Naive B cell (primary cell): ENCODE measurements at regions not wholly inside any gene's neighbourhood (a gene's known extent, or its start where the extent isn't known, plus 50 kb on each side); places are given as distances from the start of the nearest gene placed in this dataset.
"Not testable (repeated sequence)": the region's sequence is repeated elsewhere in the genome, so short reads cannot be mapped to it uniquely, and the experiment has no call there.

Experiments
- ATAC-seq, 2 donors: fragments of 150-1000 bp; cut with Tn5 transposase; 2 replicates each; pipeline ENCODE4 v1.10.0; 2021; ENCODE audit warnings: low read depth in 2 of 2, mild to moderate bottlenecking in 2 of 2, moderate library complexity in 2 of 2
- DNase-seq: peaks from one replicate; pipeline ENCODE4 v3.0.0; 2022
- H3K27ac Mint-ChIP-seq, 6 donors: one replicate each; pipeline ENCODE4 v1.8.0; 2020 to 2022; ENCODE audit warnings: mild to moderate bottlenecking in 6 of 6, mixed read lengths in 6 of 6, moderate library complexity in 5 of 6, inconsistent platforms in 2 of 6
- H3K27me3 Mint-ChIP-seq, 3 donors: one replicate each; pipeline ENCODE4 v1.8.0; 2021 to 2022; ENCODE audit warnings: mixed read lengths in 3 of 3, mild to moderate bottlenecking in 1 of 3
- H3K36me3 Mint-ChIP-seq, 2 donors: one replicate each; pipeline ENCODE4 v1.8.0; 2020 to 2022; ENCODE audit warnings: mixed read lengths in 2 of 2, inconsistent platforms in 1 of 2, mild to moderate bottlenecking in 1 of 2
- H3K4me1 Mint-ChIP-seq, 3 donors: one replicate each; pipeline ENCODE4 v1.8.0; 2020 to 2022; ENCODE audit warnings: mixed read lengths in 3 of 3, inconsistent platforms in 1 of 3, mild to moderate bottlenecking in 1 of 3, moderate library complexity in 1 of 3
- H3K4me3 Mint-ChIP-seq, 8 donors: one replicate each; pipeline ENCODE4 v1.8.0; 2020 to 2022; ENCODE audit warnings: mild to moderate bottlenecking in 8 of 8, mixed read lengths in 8 of 8, moderate library complexity in 8 of 8, inconsistent platforms in 2 of 8
- H3K9me3 Mint-ChIP-seq, 7 donors: one replicate each; pipeline ENCODE4 v1.8.0; 2020 to 2022; ENCODE audit warnings: mixed read lengths in 7 of 7, mild to moderate bottlenecking in 5 of 7, inconsistent platforms in 2 of 7, moderate library complexity in 1 of 7

- DNase-seq, result no peak
- ATAC-seq, result no peak
- H3K4me3 Mint-ChIP-seq, result no peak overlapping the region
- no peaks in the 10 kb centered on the region for H3K9me3 Mint-ChIP-seq
- H3K4me1 Mint-ChIP-seq, result no peaks in the 10 kb centered on the region
- H3K27ac Mint-ChIP-seq, result no peak overlapping the region
- no peaks in the 10 kb centered on the region for H3K36me3 Mint-ChIP-seq
- peaks cover 0 to 4% (median 0%) of the 10 kb centered on the region in 3 donors for H3K27me3 Mint-ChIP-seq
Measured at GRCh38 chr14:106216679-106217078, 690.3 kb downstream of the TMEM121 start.

- Mint-ChIP-seq H3K36me3 (no peaks in the 10 kb centered on the region), H3K9me3 (no peaks in the 10 kb centered on the region), H3K27ac (no peak overlapping the region), H3K4me3 (no peak overlapping the region), H3K4me1 (no peaks in the 10 kb centered on the region), H3K27me3 (peaks cover 0 to 6% (median 0%) of the 10 kb centered on the region in 3 donors)
- ATAC-seq, result no peak
- no peak for DNase-seq
Measured at GRCh38 chr14:106218174-106218573, 691.8 kb downstream of the TMEM121 start.

- H3K4me3 Mint-ChIP-seq, result no peak overlapping the region
- H3K27me3 Mint-ChIP-seq, result peaks cover 0 to 6% (median 0%) of the 10 kb centered on the region in 3 donors
- no peak overlapping the region for H3K27ac Mint-ChIP-seq
- DNase-seq (no peak), ATAC-seq (no peak)
- H3K9me3 Mint-ChIP-seq, result no peaks in the 10 kb centered on the region
- H3K36me3 Mint-ChIP-seq, result no peaks in the 10 kb centered on the region
- peaks cover 0 to 11% (median 7%) of the 10 kb centered on the region in 3 donors for H3K4me1 Mint-ChIP-seq
Measured at GRCh38 chr14:106222311-106222710, 695.9 kb downstream of the TMEM121 start.

GRCh38 chr14:106222731-106223130 is 696.3 kb downstream of the TMEM121 start:
- DNase-seq, result no peak
- no peak overlapping the region for H3K4me3 Mint-ChIP-seq
- H3K27ac Mint-ChIP-seq, result no peak overlapping the region
- H3K4me1 Mint-ChIP-seq, result peaks cover 0 to 11% (median 7%) of the 10 kb centered on the region in 3 donors
- no peak for ATAC-seq
- H3K36me3 Mint-ChIP-seq, result no peaks in the 10 kb centered on the region
- no peaks in the 10 kb centered on the region for H3K9me3 Mint-ChIP-seq
- H3K27me3 Mint-ChIP-seq, result peaks cover 0 to 6% (median 0%) of the 10 kb centered on the region in 3 donors

DNA sequence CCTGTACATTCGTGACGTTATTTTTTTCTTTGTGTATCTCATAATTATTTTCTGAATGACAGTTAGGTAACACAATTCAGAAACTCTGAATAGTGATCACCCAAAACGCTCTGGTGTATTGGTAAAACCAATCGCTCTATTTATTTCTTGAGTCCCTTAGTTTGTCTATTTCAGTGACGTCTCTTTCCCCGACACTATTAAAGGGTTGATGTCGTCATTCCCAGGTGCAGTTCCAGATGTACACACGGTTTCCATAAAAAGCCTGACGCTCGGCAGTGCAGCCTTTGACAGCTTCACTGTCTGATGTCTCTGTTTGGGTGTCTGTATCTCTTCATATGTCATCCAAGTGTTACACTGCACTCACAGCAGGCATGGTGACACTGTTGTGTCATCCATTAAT is 701.4 kb downstream of the TMEM121 start:
- no peak overlapping the region for H3K4me3 Mint-ChIP-seq
- H3K36me3 Mint-ChIP-seq, result no peaks in the 10 kb centered on the region
- H3K27me3 Mint-ChIP-seq, result no peaks in the 10 kb centered on the region
- no peaks in the 10 kb centered on the region for H3K9me3 Mint-ChIP-seq
- H3K4me1 Mint-ChIP-seq, result peaks cover 0 to 11% (median 7%) of the 10 kb centered on the region in 3 donors
- H3K27ac Mint-ChIP-seq, result no peak overlapping the region
- DNase-seq, result no peak
- no peak for ATAC-seq

DNA sequence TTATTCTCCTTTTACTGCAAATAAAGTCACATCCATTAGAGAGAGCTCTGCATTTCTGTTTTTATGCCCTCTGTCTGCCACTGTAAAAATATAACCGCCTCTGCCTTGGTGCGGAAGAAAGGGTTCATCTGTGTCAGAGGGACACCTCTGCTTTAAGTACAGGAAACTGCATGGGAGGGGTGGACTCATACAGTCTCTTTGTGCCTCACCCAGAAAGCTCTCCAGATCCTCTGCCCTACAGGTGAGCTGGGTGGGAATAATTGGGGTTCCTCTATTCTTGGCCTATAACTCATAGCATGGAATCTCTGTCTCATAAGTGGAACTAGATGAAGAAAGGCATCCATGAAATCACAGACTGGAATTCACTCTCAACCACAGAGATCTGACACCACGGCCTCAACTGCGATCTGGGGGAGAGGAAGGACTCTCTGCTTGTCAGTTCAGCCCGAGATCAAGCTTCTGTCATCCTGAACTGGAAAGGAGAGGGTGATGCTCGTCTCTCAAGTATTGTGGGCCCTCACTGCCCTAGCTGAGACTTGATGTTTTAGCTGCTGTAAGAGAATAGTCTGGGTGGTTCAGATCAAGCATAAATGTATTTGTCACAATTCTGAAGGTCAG is 702.3 kb downstream of the TMEM121 start:
- peak overlapping the region in 1 of 6 donors; percentile 60 for H3K27ac Mint-ChIP-seq
- H3K4me1 Mint-ChIP-seq, result peaks cover 0 to 11% (median 6%) of the 10 kb centered on the region in 3 donors
- H3K36me3 Mint-ChIP-seq, result no peaks in the 10 kb centered on the region
- no peak for ATAC-seq
- no peak overlapping the region for H3K4me3 Mint-ChIP-seq
- H3K27me3 Mint-ChIP-seq, result no peaks in the 10 kb centered on the region
- no peaks in the 10 kb centered on the region for H3K9me3 Mint-ChIP-seq
- DNase-seq, result no peak

DNA sequence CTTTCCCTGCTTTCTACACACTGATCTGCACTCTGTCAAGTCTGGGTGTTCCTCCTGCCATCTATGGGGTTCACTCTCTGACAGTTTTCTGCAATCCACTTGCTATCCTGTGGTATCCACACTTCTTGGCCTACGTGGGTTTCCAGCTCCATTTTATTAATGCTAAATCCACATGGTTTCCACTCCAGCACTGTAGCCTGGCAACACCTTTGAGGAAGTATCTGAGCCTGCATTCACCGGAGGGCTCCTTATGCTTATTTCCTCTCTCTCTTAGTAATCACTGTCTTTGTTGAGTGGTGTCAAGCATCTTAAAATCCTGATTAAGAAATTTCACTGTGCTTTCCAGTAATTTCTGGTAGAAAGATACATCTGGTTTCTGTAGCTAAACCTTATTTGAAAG is 703.7 kb downstream of the TMEM121 start:
- ATAC-seq (no peak), DNase-seq (no peak)
- Mint-ChIP-seq H3K4me3 (no peak overlapping the region), H3K4me1 (peaks cover 0 to 7% (median 1%) of the 10 kb centered on the region in 3 donors), H3K9me3 (no peaks in the 10 kb centered on the region), H3K27me3 (no peaks in the 10 kb centered on the region), H3K27ac (no peak overlapping the region), H3K36me3 (no peaks in the 10 kb centered on the region)

GRCh38 chr14:106233191-106233590 is 706.8 kb downstream of the TMEM121 start:
- not testable (repeated sequence) for H3K36me3 Mint-ChIP-seq, H3K27me3 Mint-ChIP-seq, H3K27ac Mint-ChIP-seq, ATAC-seq, DNase-seq, H3K9me3 Mint-ChIP-seq, H3K4me3 Mint-ChIP-seq, H3K4me1 Mint-ChIP-seq

- DNase-seq (peak; percentile 19), ATAC-seq (peak in 1 of 2 donors; percentile 53)
- peak overlapping the region in 7 of 8 donors; percentile 63 to 94 (median 76) for H3K4me3 Mint-ChIP-seq
- H3K4me1 Mint-ChIP-seq, H3K36me3 Mint-ChIP-seq, H3K9me3 Mint-ChIP-seq, H3K27me3 Mint-ChIP-seq: not testable (repeated sequence)
- H3K27ac Mint-ChIP-seq, result peak overlapping the region in 1 of 6 donors; percentile 64
Measured at GRCh38 chr14:106234525-106235254, 708.3 kb downstream of the TMEM121 start.

- Mint-ChIP-seq H3K9me3 (no peaks in the 10 kb centered on the region), H3K27me3 (peaks cover 0 to 8% (median 0%) of the 10 kb centered on the region in 3 donors), H3K27ac (peak overlapping the region in 1 of 6 donors; percentile 64), H3K36me3 (no peaks in the 10 kb centered on the region), H3K4me3 (peak overlapping the region; percentile 63 to 94 (median 82)), H3K4me1 (peaks cover 3 to 7% (median 6%) of the 10 kb centered on the region in 3 donors)
- ATAC-seq (peak in 1 of 2 donors; percentile 37), DNase-seq (no peak)
Measured at GRCh38 chr14:106235356-106236159, 709.2 kb downstream of the TMEM121 start.

- Mint-ChIP-seq H3K9me3 (peaks cover 0 to 2% (median 0%) of the 10 kb centered on the region in 7 donors), H3K36me3 (no peaks in the 10 kb centered on the region), H3K4me3 (no peak overlapping the region), H3K4me1 (peaks cover 4 to 5% (median 5%) of the 10 kb centered on the region in 3 donors), H3K27ac (peak overlapping the region in 1 of 6 donors; percentile 13), H3K27me3 (peaks cover 13 to 24% (median 15%) of the 10 kb centered on the region in 3 donors)
- DNase-seq, result no peak
- no peak for ATAC-seq
Measured at GRCh38 chr14:106248321-106249192, 722.2 kb downstream of the TMEM121 start.

- H3K27ac Mint-ChIP-seq, result peak overlapping the region in 3 of 6 donors; percentile 24 to 66 (median 40)
- H3K9me3 Mint-ChIP-seq, H3K36me3 Mint-ChIP-seq, DNase-seq, H3K4me3 Mint-ChIP-seq, H3K27me3 Mint-ChIP-seq, ATAC-seq: not testable (repeated sequence)
- peaks cover 4 to 11% (median 9%) of the 10 kb centered on the region in 3 donors for H3K4me1 Mint-ChIP-seq
Measured at GRCh38 chr14:106253995-106254394, 727.6 kb downstream of the TMEM121 start.

DNA sequence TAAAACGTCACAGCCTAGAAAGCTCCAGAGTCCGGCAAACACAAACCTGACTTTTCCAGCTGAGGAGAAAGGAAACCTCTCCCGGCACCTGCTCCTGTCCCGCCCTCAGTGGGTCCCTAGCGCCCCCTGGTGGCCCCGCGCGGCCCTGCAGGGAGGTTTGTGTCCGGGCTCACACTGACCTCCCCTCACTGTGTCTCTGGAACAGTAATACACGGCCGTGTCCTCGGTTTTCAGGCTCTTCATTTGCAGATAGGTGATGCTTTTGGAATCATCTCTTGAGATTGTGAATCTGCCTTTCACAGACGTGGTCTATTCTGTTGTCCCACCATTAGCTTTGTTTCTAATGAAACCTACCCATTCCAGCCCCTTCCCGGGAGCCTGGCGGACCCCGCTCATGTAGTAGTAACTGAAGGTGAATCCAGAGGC is 731.2 kb downstream of the TMEM121 start:
- DNase-seq, result peak; percentile 49
- ATAC-seq, result peak in 1 of 2 donors; percentile 32
- peak overlapping the region in 3 of 8 donors; percentile 30 to 69 (median 63) for H3K4me3 Mint-ChIP-seq
- H3K9me3 Mint-ChIP-seq, H3K4me1 Mint-ChIP-seq, H3K27ac Mint-ChIP-seq, H3K27me3 Mint-ChIP-seq, H3K36me3 Mint-ChIP-seq: not testable (repeated sequence)
